ENCODE measurements at regions not wholly inside any gene's neighbourhood (a gene's known extent, or its start where the extent isn't known, plus 50 kb on each side); places are given as distances from the start of the nearest gene placed in this dataset.

DNA sequence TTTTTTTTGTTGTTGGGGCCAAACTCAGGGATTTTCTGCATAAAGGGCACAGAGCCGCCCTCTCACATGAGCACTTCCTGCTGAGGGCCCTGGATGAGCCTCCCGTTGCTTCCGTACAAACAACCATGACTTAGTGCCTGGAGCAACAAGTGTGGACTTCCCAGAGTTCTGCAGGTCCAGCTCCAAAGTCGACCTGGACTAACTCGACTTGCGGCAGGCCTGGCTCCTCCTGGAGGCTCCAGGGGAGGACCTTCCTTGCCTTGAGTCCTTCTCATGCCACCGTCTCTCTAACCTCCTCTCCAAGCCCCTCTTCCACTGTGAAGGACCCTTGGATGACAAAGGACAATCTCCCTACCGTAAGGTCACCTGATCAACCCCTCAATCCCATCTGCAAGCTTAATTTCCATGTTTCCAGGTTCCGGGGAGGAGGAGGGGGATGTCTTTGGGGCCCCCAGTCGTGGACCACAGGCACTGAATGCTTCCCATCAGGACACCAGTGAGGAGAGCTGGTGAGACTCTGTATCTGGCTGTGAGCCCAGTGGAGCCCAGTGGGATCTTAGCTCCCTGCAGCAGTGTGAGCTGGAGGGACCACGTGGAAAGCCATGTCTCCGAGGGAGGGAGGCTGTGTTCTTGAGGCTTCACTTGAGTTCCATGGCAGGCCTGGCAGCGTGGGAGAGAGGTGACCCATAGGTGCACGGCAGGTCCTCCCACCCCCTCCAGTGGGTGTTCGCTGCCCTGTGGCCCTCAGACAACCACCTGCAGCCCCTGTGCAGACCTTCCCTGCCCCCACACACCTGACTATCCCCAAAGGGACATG is 199.5 kb upstream of the PPP2R2D start:
- TF ChIP-seq CTCF (IDR thresholded peaks at IDR 0.05), result no peak
- TF ChIP-seq POLR2A (IDR thresholded peaks at IDR 0.05), result no peak

Measured in uterus (tissue), 2 donors.